GM21528 (cell line): ENCODE measurements at regions not wholly inside any gene's neighbourhood (a gene's known extent, or its start where the extent isn't known, plus 50 kb on each side); places are given as distances from the start of the nearest gene placed in this dataset.

ENCODE experiments used
- ATAC-seq: cut with Tn5 transposase; IDR thresholded peaks from one replicate; pipeline ENCODE4 v1.9.1; 2021; ENCODE audit warnings: mild to moderate bottlenecking, moderate library complexity; ENCODE audit not compliant: unreplicated experiment, low FRiP score

GRCh38 chr12:126112141-126112540 is 1046.9 kb downstream of the AACS start:
- no peak for ATAC-seq

GRCh38 chr12:126112849-126113248 is 1047.6 kb downstream of the AACS start:
- ATAC-seq = no peak

GRCh38 chr12:126114441-126114840 is 1049.2 kb downstream of the AACS start:
- no peak for ATAC-seq

- no peak for ATAC-seq
Measured at GRCh38 chr12:126117502-126117901, 1052.3 kb downstream of the AACS start.

- ATAC-seq = no peak
Measured at GRCh38 chr12:126139355-126139754, 1074.1 kb downstream of the AACS start.

- ATAC-seq = no peak
Measured at GRCh38 chr12:126144603-126145002, 1079.4 kb downstream of the AACS start.

- ATAC-seq = no peak
Measured at GRCh38 chr12:126147321-126147720, 1082.1 kb downstream of the AACS start.

GRCh38 chr12:126156806-126157574 is 1091.8 kb downstream of the AACS start:
- no peak for ATAC-seq

- ATAC-seq = no peak
Measured at GRCh38 chr12:126157575-126157966, 1092.3 kb downstream of the AACS start.

- no peak for ATAC-seq
Measured at GRCh38 chr12:126159139-126159538, 1093.9 kb downstream of the AACS start.

GRCh38 chr12:126160912-126161311 is 1095.7 kb downstream of the AACS start:
- no peak for ATAC-seq

- no peak for ATAC-seq
Measured at GRCh38 chr12:126163984-126164383, 1098.7 kb downstream of the AACS start.

GRCh38 chr12:126171937-126172559 is 1106.8 kb downstream of the AACS start:
- ATAC-seq = no peak

- no peak for ATAC-seq
Measured at GRCh38 chr12:126182619-126183236, 1117.5 kb downstream of the AACS start.

GRCh38 chr12:126185025-126185424 is 1119.8 kb downstream of the AACS start:
- ATAC-seq = no peak

- no peak for ATAC-seq
Measured at GRCh38 chr12:126189856-126190255, 1124.6 kb downstream of the AACS start.

- ATAC-seq = no peak
Measured at GRCh38 chr12:126191031-126191891, 1126.0 kb downstream of the AACS start.

GRCh38 chr12:126191949-126192348 is 1126.7 kb downstream of the AACS start:
- ATAC-seq = no peak

- no peak for ATAC-seq
Measured at GRCh38 chr12:126193190-126193589, 1128.0 kb downstream of the AACS start.

GRCh38 chr12:126196263-126196662 is 1131.0 kb downstream of the AACS start:
- ATAC-seq = no peak

GRCh38 chr12:126198516-126198915 is 1133.3 kb downstream of the AACS start:
- ATAC-seq = no peak
